WERI-Rb-1 (cell line): ENCODE measurements at regions not wholly inside any gene's neighbourhood (a gene's known extent, or its start where the extent isn't known, plus 50 kb on each side); places are given as distances from the start of the nearest gene placed in this dataset.

Experiments
- DNase-seq: peaks from one replicate; pipeline ENCODE4 v3.0.0-alpha.2; 2020
- H3K27ac ChIP-seq: fragments of 250-450 bp; sonication (Bioruptor Pico); 2 replicates; pipeline ENCODE4 v1.5.1; 2020; ENCODE audit warnings: mild to moderate bottlenecking, moderate library complexity
- H3K27me3 ChIP-seq: fragments of 250-450 bp; sonication (Bioruptor Pico); 2 replicates; pipeline ENCODE4 v1.5.1; 2021; ENCODE audit warnings: mild to moderate bottlenecking, low read depth, moderate library complexity; ENCODE audit not compliant: insufficient read depth, severe bottlenecking
- H3K36me3 ChIP-seq: fragments of 250-450 bp; sonication (Bioruptor Pico); 2 replicates; pipeline ENCODE4 v1.5.1; 2020; ENCODE audit warnings: mild to moderate bottlenecking, moderate library complexity
- H3K4me3 ChIP-seq: 2 replicates; pipeline ENCODE4 v1.5.1; 2011; ENCODE audit warnings: low read depth, mild to moderate bottlenecking, control low read depth, low read length
- H3K9me3 ChIP-seq: fragments of 250-450 bp; sonication (Bioruptor Pico); 2 replicates; pipeline ENCODE4 v1.5.1; 2021; ENCODE audit warnings: mild to moderate bottlenecking, moderate library complexity; ENCODE audit not compliant: severe bottlenecking
- TF ChIP-seq, protein P1 (sequence below): IDR thresholded peaks from 2 replicates; pipeline ENCODE4 v1.5.1; 2011; ENCODE audit warnings: low read depth, mild to moderate bottlenecking, control low read depth, inconsistent platforms, low read length

DNA sequence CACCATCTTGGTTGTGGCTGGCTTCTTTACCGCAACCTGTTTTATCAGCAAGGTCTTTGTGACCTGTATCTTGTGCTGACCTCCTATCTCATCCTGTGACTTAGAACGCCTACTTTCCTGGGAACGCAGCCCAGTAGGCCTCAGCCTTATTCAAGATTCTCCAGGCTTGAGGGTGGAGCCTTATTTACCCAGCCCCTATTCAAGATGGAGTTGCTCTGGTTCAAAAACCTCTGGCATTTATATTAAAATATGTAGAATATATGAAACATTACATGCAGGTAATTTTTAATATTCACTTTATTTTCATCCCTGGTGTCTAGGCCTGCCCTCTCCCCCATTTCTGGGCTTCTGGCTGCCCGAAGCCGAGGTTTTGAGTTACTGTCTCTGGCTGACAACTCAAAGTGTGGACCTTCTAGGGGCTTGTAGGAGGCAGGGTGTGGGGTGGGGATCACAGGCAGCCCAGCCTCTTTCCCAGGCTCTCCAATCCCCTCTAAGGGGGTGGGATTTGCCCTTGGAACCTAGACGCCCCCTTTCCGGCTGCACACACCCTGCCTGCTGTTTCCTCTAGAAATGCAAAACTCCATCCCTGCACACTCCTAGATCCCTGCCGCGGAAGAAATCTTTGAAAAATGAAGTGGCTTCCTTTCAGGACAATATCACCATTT lies 152.0 kb downstream of the KCNJ12 start:
- Histone ChIP-seq H3K36me3 (no peaks in the 10 kb centered on the region), H3K9me3 (no peaks in the 10 kb centered on the region), H3K27me3 (no peaks in the 10 kb centered on the region), H3K4me3 (no peak overlapping the region), H3K27ac (no peak overlapping the region)
- TF ChIP-seq, protein P1, sequence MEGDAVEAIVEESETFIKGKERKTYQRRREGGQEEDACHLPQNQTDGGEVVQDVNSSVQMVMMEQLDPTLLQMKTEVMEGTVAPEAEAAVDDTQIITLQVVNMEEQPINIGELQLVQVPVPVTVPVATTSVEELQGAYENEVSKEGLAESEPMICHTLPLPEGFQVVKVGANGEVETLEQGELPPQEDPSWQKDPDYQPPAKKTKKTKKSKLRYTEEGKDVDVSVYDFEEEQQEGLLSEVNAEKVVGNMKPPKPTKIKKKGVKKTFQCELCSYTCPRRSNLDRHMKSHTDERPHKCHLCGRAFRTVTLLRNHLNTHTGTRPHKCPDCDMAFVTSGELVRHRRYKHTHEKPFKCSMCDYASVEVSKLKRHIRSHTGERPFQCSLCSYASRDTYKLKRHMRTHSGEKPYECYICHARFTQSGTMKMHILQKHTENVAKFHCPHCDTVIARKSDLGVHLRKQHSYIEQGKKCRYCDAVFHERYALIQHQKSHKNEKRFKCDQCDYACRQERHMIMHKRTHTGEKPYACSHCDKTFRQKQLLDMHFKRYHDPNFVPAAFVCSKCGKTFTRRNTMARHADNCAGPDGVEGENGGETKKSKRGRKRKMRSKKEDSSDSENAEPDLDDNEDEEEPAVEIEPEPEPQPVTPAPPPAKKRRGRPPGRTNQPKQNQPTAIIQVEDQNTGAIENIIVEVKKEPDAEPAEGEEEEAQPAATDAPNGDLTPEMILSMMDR: no peak
- no peak for DNase-seq

DNA sequence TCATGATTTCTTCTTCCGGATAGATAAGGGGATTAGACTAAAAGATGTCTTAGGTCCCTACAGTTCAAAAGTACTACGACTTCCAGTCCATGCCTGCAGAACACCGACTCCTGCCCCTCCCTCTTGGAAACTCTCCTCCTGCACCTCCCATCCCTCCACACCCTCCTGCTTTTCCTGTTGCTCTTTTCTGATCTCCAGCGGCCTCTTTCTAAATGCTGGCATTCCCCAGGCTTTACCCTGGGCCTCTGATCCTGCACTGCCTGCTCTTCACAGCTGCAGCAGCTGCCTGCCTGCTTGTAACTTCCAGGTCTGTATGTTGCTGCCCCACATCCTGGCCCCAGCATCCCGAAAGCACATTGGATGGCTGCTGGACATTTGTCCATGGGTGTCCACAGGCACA lies 154.2 kb downstream of the KCNJ12 start:
- Histone ChIP-seq H3K9me3 (no peaks in the 10 kb centered on the region), H3K36me3 (0 out of 2 replicates have a peak, but pooled peaks cover 2% of the 10 kb centered on the region), H3K27me3 (no peaks in the 10 kb centered on the region), H3K27ac (no peak overlapping the region), H3K4me3 (no peak overlapping the region)
- DNase-seq: no peak
- TF ChIP-seq, protein P1: no peak

DNA sequence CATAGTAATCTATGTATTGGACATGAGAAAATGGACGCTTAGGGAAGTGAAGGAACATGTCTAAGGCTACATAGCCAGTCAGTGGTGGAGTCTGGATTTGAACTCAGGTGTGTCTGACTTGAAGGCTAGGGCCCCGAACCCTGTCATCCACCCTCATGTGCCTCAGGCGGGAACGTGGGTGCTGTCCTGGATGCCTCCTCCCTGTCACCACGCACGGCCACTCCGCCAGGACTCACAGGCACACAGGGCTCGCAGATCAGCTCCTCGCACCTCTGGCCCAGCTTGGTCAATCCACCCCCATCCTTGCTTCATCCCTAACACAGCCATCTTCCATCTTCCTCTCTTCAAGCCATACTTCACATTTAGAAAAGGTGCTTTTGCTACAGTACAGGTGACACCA lies 154.7 kb downstream of the KCNJ12 start:
- Histone ChIP-seq H3K9me3 (no peaks in the 10 kb centered on the region), H3K27ac (no peak overlapping the region), H3K4me3 (no peak overlapping the region), H3K27me3 (no peaks in the 10 kb centered on the region), H3K36me3 (0 out of 2 replicates have a peak, but pooled peaks cover 2% of the 10 kb centered on the region)
- TF ChIP-seq, protein P1: no peak
- no peak for DNase-seq

DNA sequence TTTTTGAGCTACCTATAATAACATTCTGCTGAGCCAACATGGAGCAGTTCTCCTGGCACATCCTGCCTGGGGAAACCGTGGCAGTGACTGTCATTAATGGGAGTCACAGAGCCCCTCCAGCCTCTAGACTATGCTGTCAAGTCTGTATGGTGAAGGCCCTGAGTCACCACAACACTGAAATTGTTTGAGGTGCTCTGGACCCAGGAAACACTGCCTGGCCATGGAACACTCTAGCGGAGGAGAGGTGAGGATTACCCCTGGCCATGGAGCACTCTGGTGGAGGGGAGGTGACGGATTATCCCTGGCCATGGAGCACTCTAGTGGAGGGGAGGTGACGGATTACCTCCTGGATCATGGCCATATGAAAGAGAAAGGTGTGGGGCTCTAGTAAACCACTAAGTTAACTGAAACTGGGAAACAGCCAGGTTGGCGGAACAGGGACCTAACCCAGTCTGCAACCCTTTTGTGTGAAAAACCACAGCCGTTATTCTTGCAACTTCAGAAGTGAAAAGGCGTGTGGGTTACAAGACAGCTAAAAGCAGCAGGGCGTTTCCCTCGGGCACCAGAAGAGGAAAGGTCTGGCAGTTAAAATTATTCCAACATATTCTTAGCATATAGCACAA lies 156.7 kb downstream of the KCNJ12 start:
- Histone ChIP-seq H3K27ac (no peak overlapping the region), H3K9me3 (no peaks in the 10 kb centered on the region), H3K4me3 (no peak overlapping the region), H3K36me3 (0 out of 2 replicates have a peak, but pooled peaks cover 2% of the 10 kb centered on the region), H3K27me3 (no peaks in the 10 kb centered on the region)
- TF ChIP-seq, protein P1: no peak
- DNase-seq: no peak

DNA sequence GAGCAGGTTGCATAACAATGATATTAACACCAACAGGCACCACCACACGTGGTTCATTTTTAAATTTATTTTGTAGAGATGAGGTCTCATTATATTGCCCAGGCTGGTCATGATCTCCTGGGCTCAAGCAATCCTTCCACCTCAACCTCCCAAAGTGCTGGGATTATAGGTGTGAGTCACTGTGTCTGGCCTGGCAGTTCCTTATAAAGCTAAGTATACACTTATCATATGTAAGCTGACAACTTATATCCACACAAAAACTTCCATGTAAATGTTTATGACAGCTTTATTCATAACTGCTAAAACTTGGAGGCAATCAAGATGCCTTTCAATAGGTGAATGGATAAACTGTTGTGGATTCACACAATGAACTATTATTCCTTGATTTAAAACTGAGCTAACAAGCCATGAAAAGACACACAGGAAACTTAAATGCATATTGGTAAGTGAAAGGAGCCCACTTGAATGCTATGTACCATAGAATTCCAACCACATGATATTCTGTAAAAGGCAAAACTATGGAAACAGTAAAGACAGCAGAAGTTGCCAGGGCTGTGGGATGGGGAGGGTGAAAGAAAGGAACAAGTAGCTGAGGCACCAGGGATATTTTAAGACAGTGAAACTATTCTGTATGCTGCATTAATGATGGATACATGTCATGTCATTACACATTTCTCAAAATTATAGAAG lies 156.5 kb upstream of the KCNJ18 start:
- 0 out of 2 replicates have a peak, but pooled peaks cover 2% of the 10 kb centered on the region for H3K36me3 ChIP-seq
- H3K4me3 ChIP-seq: no peak overlapping the region
- no peaks in the 10 kb centered on the region for H3K9me3 ChIP-seq
- TF ChIP-seq, protein P1: no peak
- DNase-seq: no peak
- no peaks in the 10 kb centered on the region for H3K27me3 ChIP-seq
- no peak overlapping the region for H3K27ac ChIP-seq
